IMR-90 (cell line): ENCODE measurements at regions not wholly inside any gene's neighbourhood (a gene's known extent, or its start where the extent isn't known, plus 50 kb on each side); places are given as distances from the start of the nearest gene placed in this dataset.

Source experiments
- ATAC-seq: fragments of 200-7000 bp; cut with Tn5 transposase; 2 replicates; pipeline ENCODE4 v1.9.1; 2020; ENCODE audit warnings: low read depth, mild to moderate bottlenecking, moderate library complexity
- BruUV-seq: library from RNA; stranded (reverse); fragments of 400-500 nt; replicated peaks from 2 replicates; lab custom pipeline; 2021; lab: Mats Ljungman, UMichigan
- CTCF ChIA-PET: fragments of 300-600 bp; formaldehyde crosslinking; extraction: SDS; loops from one replicate; lab custom pipeline; 2021; ENCODE audit warnings: antibody characterized with exemption; lab: Yijun Ruan, JAX
- POLR2A ChIA-PET: fragments of 300-600 bp; sonication (Branson Sonifier 250); formaldehyde crosslinking; loops from one replicate; lab custom pipeline; 2022; ENCODE audit warnings: antibody characterized with exemption; ENCODE audit not compliant: unreplicated experiment; lab: Charles Lee
- DNase-seq: peaks from one replicate; pipeline ENCODE4 v3.0.0; 2013
- H2AFZ ChIP-seq: replicated peaks from 2 replicates; pipeline ENCODE3; 2013; ENCODE audit warnings: low read length, mild to moderate bottlenecking; ENCODE audit not compliant: poor library complexity
- H2AK5ac ChIP-seq: 2 replicates; pipeline ENCODE4 v1.6.1; 2013; ENCODE audit warnings: low read depth, low read length, inconsistent platforms
- H2AK9ac ChIP-seq: replicated peaks from 2 replicates; pipeline ENCODE3; 2013; ENCODE audit warnings: mild to moderate bottlenecking, low read depth, low read length, moderate library complexity; ENCODE audit not compliant: poor library complexity
- H2BK120ac ChIP-seq: 2 replicates; pipeline ENCODE4 v1.6.1; 2013; ENCODE audit warnings: low read depth, low read length, inconsistent platforms
- H2BK15ac ChIP-seq: 3 replicates; pipeline ENCODE4 v1.6.1; 2013; ENCODE audit warnings: low read depth, low read length, inconsistent platforms
- H2BK20ac ChIP-seq: 2 replicates; pipeline ENCODE4 v1.6.1; 2013; ENCODE audit warnings: low read depth, mild to moderate bottlenecking, inconsistent platforms, low read length, moderate library complexity
- H2BK5ac ChIP-seq: 2 replicates; pipeline ENCODE4 v1.6.1; 2013; ENCODE audit warnings: mild to moderate bottlenecking, low read depth, low read length, inconsistent platforms; ENCODE audit not compliant: poor library complexity, severe bottlenecking
- H3K14ac ChIP-seq: replicated peaks from 2 replicates; pipeline ENCODE4 v1.6.1; 2013; ENCODE audit warnings: low read depth, low read length, inconsistent platforms
- H3K18ac ChIP-seq: 2 replicates; pipeline ENCODE4 v1.6.1; 2013; ENCODE audit warnings: low read depth, low read length, control low read depth
- H3K23ac ChIP-seq: 2 replicates; pipeline ENCODE4 v1.6.1; 2013; ENCODE audit warnings: low read depth, low read length, inconsistent platforms
- H3K27ac ChIP-seq: 2 replicates; pipeline ENCODE4 v1.5.1; 2013; ENCODE audit warnings: mild to moderate bottlenecking, control low read depth, low read length; ENCODE audit not compliant: insufficient read depth
- H3K27me3 ChIP-seq: 2 replicates; pipeline ENCODE4 v1.6.1; 2013; ENCODE audit warnings: low read length; ENCODE audit not compliant: control insufficient read depth, insufficient read depth
- H3K36me3 ChIP-seq: 2 replicates; pipeline ENCODE4 v1.6.1; 2013; ENCODE audit warnings: low read length, mixed read lengths; ENCODE audit not compliant: control insufficient read depth, insufficient read depth
- H3K4ac ChIP-seq: 2 replicates; pipeline ENCODE4 v1.6.1; 2013; ENCODE audit warnings: low read depth, low read length, inconsistent platforms
- H3K4me1 ChIP-seq: 2 replicates; pipeline ENCODE4 v1.6.1; 2013; ENCODE audit warnings: low read length, mixed read lengths; ENCODE audit not compliant: control insufficient read depth, insufficient read depth
- H3K4me2 ChIP-seq: 2 replicates; pipeline ENCODE4 v1.6.1; 2013; ENCODE audit warnings: low read depth, mild to moderate bottlenecking, control low read depth, low read length, moderate library complexity
- H3K4me3 ChIP-seq: 2 replicates; pipeline ENCODE4 v1.5.1; 2013; ENCODE audit warnings: low read depth, mild to moderate bottlenecking, control low read depth, low read length, moderate library complexity; ENCODE audit not compliant: insufficient read depth
- H3K56ac ChIP-seq: 2 replicates; pipeline ENCODE4 v1.6.1; 2013; ENCODE audit warnings: low read length, inconsistent platforms; ENCODE audit not compliant: insufficient read depth; ENCODE audit errors: extremely low read depth
- H3K79me1 ChIP-seq, 2 experiments: 2 replicates each; pipeline ENCODE4 v1.6.1; 2013; ENCODE audit warnings: low read length in 2 of 2, inconsistent platforms in 1 of 2, low read depth in 1 of 2
- H3K9ac ChIP-seq: 2 replicates; pipeline ENCODE4 v1.6.1; 2013; ENCODE audit warnings: low read depth, low read length, control low read depth
- H3K9me1 ChIP-seq: 2 replicates; pipeline ENCODE4 v1.6.1; 2013; ENCODE audit warnings: low read length, inconsistent platforms; ENCODE audit not compliant: insufficient read depth
- H3K9me3 ChIP-seq: 2 replicates; pipeline ENCODE4 v1.6.1; 2013; ENCODE audit warnings: low read length; ENCODE audit not compliant: control insufficient read depth, insufficient read depth
- H4K20me1 ChIP-seq: 2 replicates; pipeline ENCODE4 v1.6.1; 2013; ENCODE audit warnings: low read length, inconsistent platforms; ENCODE audit not compliant: insufficient read depth
- H4K5ac ChIP-seq: 2 replicates; pipeline ENCODE4 v1.6.1; 2013; ENCODE audit warnings: mild to moderate bottlenecking, low read depth, low read length, control low read depth
- H4K8ac ChIP-seq, 2 experiments: 2 replicates each; pipeline ENCODE4 v1.6.1; 2013; ENCODE audit warnings: low read depth in 2 of 2, low read length in 2 of 2, control low read depth in 1 of 2, inconsistent platforms in 1 of 2
- H4K91ac ChIP-seq: 2 replicates; pipeline ENCODE4 v1.6.1; 2013; ENCODE audit warnings: low read depth, low read length, inconsistent platforms; ENCODE audit not compliant: insufficient read depth
- BHLHE40 ChIP-seq: fragments of 150-350 bp; IDR thresholded peaks from 2 replicates; pipeline ENCODE4 v1.6.1; 2016; ENCODE audit warnings: mild to moderate bottlenecking, low read depth, low read length
- CEBPB ChIP-seq: IDR thresholded peaks from 2 replicates; pipeline ENCODE4 v1.6.1; 2012; ENCODE audit warnings: low read depth, low read length, improper control_type of control experiment
- CHD1 ChIP-seq: IDR thresholded peaks from 2 replicates; pipeline ENCODE4 v1.6.1; 2012; ENCODE audit warnings: low read depth, low read length, improper control_type of control experiment
- FOS ChIP-seq: fragments of 150-350 bp; IDR thresholded peaks from 2 replicates; pipeline ENCODE4 v1.6.1; 2016; ENCODE audit warnings: low read depth, low read length
- MAFK ChIP-seq: IDR thresholded peaks from 2 replicates; pipeline ENCODE4 v1.6.1; 2012; ENCODE audit warnings: low read depth, low read length, improper control_type of control experiment
- MAZ ChIP-seq: IDR thresholded peaks from 2 replicates; pipeline ENCODE4 v1.6.1; 2012; ENCODE audit warnings: low read depth, mild to moderate bottlenecking, low read length, improper control_type of control experiment, moderate library complexity, borderline replicate concordance
- MXI1 ChIP-seq: IDR thresholded peaks from 2 replicates; pipeline ENCODE4 v1.6.1; 2012; ENCODE audit warnings: low read depth, mild to moderate bottlenecking, low read length, moderate library complexity, borderline replicate concordance
- NFE2L2 ChIP-seq: fragments of 150-350 bp; IDR thresholded peaks from 2 replicates; pipeline ENCODE4 v1.6.1; 2016; ENCODE audit warnings: low read depth, mild to moderate bottlenecking, low read length
- POLR2A ChIP-seq: IDR thresholded peaks from 2 replicates; pipeline ENCODE4 v1.6.1; 2012; ENCODE audit warnings: mild to moderate bottlenecking, low read depth, low read length
- RAD21 ChIP-seq: IDR thresholded peaks from 2 replicates; pipeline ENCODE4 v1.6.1; 2012; ENCODE audit warnings: low read length, improper control_type of control experiment
- RCOR1 ChIP-seq: IDR thresholded peaks from 2 replicates; pipeline ENCODE4 v1.6.1; 2012; ENCODE audit warnings: mild to moderate bottlenecking, low read length, improper control_type of control experiment; ENCODE audit not compliant: insufficient replicate concordance
- RFX5 ChIP-seq: IDR thresholded peaks from 2 replicates; pipeline ENCODE4 v1.8.0; 2012; ENCODE audit warnings: low read depth, mild to moderate bottlenecking, low read length, moderate library complexity
- SMC3 ChIP-seq: fragments of 150-350 bp; IDR thresholded peaks from 2 replicates; pipeline ENCODE4 v1.6.1; 2016; ENCODE audit warnings: low read depth, mild to moderate bottlenecking, antibody characterized with exemption, low read length, moderate library complexity
- WGBS, 2 experiments: methylation state at CpG; one replicate each; pipeline versions ENCODE4 v1.1.5 to v1.1.7; 2013; ENCODE audit warnings: missing lambda C conversion rate in 2 of 2; ENCODE audit not compliant: insufficient read length in 1 of 2; ENCODE audit errors: extremely low coverage in 2 of 2; 5-methylcytosine and 5-hydroxymethylcytosine counted together
- dilution Hi-C: fragments of 300-500 bp; cut with HindIII; formaldehyde crosslinking; loops from one replicate; pipeline ENCODE4 v1.14.3; 2018; ENCODE audit warnings: low sequenced_read_pairs; ENCODE audit not compliant: unreplicated experiment
- in situ Hi-C: fragments of 300-500 bp; cut with MboI; formaldehyde crosslinking; loops from 3 replicates; pipeline ENCODE4 v1.14.3; 2019; ENCODE audit warnings: low sequenced_read_pairs, inconsistent platforms, mixed read lengths
- intact Hi-C: fragments of 100-400 bp; cut with micrococcal nuclease; formaldehyde crosslinking; loops from 2 replicates; pipeline ENCODE4 v1.10.0; 2022
- TF ChIP-seq, protein P1 (sequence below): conservative IDR thresholded peaks from 2 replicates; pipeline ENCODE4 v1.5.1; 2012; ENCODE audit warnings: mild to moderate bottlenecking, low read depth, low read length, improper control_type of control experiment
- TF ChIP-seq, protein P2 (sequence below): fragments of 150-350 bp; IDR thresholded peaks from 2 replicates; pipeline ENCODE4 v1.6.1; 2017; ENCODE audit warnings: mild to moderate bottlenecking, antibody characterized with exemption, low read length, low read depth
- TF ChIP-seq, protein P3 (sequence below): fragments of 150-350 bp; IDR thresholded peaks from 2 replicates; pipeline ENCODE4 v1.6.1; 2016; ENCODE audit warnings: low read depth, mild to moderate bottlenecking, low read length, moderate library complexity, borderline replicate concordance

DNA sequence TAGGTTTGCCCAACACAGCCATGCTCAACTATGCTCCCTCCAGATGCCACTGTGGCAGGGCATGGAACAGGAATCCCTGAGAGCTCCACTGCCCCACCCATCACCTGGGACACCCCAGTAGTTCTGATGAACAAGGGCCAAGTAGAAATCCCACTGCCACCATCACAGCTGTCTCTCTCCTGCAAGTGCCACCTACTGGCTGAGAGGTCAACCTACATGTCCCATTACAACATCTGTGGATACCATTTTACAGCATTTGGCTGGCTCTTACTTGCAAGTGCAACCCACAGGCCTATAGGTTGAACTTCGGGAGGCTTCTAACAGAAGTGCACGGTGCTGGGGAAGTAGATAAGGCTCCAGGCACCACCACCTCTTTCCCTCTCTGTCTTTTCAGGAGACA lies 142.5 kb downstream of the CXXC4 start:
- Histone ChIP-seq H4K8ac (no peak overlapping the region), H2AFZ (no peak overlapping the region), H2BK20ac (no peak overlapping the region), H3K79me1 (no peaks in the 10 kb centered on the region), H3K23ac (no peak overlapping the region), H3K36me3 (no peaks in the 10 kb centered on the region), H3K56ac (no peak overlapping the region), H2AK5ac (no peak overlapping the region), H3K9ac (no peak overlapping the region), H3K9me3 (peaks cover 19% of the 10 kb centered on the region), H3K4me1 (no peaks in the 10 kb centered on the region), H2BK5ac (no peak overlapping the region), H3K9me1 (no peaks in the 10 kb centered on the region), H4K91ac (no peak overlapping the region), H3K27me3 (no peaks in the 10 kb centered on the region), H3K4ac (no peak overlapping the region), H2BK15ac (no peak overlapping the region), H3K27ac (no peak overlapping the region), H3K4me2 (no peak overlapping the region), H4K20me1 (no peaks in the 10 kb centered on the region), H4K5ac (no peak overlapping the region), H2AK9ac (no peak overlapping the region), H3K18ac (no peak overlapping the region), H3K4me3 (no peak overlapping the region), H2BK120ac (no peak overlapping the region), H3K14ac (no peak overlapping the region)
- POLR2A ChIA-PET: no interaction called here
- DNase-seq (no peak), ATAC-seq (no peak)
- in situ Hi-C loops: no loop called here
- CTCF ChIA-PET: no interaction called here
- no CpG with 5 or more reads among the region's 2 CpGs for WGBS, 2 experiments
- no TSS peak for BruUV-seq
- dilution Hi-C loops: no loop called here
- TF ChIP-seq FOS: no peak
- no peak for TF ChIP-seq POLR2A
- TF ChIP-seq RCOR1: no peak
- TF ChIP-seq, protein P1, sequence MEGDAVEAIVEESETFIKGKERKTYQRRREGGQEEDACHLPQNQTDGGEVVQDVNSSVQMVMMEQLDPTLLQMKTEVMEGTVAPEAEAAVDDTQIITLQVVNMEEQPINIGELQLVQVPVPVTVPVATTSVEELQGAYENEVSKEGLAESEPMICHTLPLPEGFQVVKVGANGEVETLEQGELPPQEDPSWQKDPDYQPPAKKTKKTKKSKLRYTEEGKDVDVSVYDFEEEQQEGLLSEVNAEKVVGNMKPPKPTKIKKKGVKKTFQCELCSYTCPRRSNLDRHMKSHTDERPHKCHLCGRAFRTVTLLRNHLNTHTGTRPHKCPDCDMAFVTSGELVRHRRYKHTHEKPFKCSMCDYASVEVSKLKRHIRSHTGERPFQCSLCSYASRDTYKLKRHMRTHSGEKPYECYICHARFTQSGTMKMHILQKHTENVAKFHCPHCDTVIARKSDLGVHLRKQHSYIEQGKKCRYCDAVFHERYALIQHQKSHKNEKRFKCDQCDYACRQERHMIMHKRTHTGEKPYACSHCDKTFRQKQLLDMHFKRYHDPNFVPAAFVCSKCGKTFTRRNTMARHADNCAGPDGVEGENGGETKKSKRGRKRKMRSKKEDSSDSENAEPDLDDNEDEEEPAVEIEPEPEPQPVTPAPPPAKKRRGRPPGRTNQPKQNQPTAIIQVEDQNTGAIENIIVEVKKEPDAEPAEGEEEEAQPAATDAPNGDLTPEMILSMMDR: no peak
- no peak for TF ChIP-seq SMC3
- no peak for TF ChIP-seq BHLHE40
- no peak for TF ChIP-seq CHD1
- TF ChIP-seq MXI1: no peak
- TF ChIP-seq NFE2L2: no peak
- no peak for TF ChIP-seq CEBPB
- TF ChIP-seq, protein P2, sequence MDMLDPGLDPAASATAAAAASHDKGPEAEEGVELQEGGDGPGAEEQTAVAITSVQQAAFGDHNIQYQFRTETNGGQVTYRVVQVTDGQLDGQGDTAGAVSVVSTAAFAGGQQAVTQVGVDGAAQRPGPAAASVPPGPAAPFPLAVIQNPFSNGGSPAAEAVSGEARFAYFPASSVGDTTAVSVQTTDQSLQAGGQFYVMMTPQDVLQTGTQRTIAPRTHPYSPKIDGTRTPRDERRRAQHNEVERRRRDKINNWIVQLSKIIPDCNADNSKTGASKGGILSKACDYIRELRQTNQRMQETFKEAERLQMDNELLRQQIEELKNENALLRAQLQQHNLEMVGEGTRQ: no peak
- TF ChIP-seq RAD21: no peak
- no peak for TF ChIP-seq MAFK
- TF ChIP-seq, protein P3, sequence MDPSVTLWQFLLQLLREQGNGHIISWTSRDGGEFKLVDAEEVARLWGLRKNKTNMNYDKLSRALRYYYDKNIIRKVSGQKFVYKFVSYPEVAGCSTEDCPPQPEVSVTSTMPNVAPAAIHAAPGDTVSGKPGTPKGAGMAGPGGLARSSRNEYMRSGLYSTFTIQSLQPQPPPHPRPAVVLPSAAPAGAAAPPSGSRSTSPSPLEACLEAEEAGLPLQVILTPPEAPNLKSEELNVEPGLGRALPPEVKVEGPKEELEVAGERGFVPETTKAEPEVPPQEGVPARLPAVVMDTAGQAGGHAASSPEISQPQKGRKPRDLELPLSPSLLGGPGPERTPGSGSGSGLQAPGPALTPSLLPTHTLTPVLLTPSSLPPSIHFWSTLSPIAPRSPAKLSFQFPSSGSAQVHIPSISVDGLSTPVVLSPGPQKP: no peak
- TF ChIP-seq MAZ: no peak
- TF ChIP-seq RFX5: no peak
- intact Hi-C loops: no loop called here
